ENCODE measurements at regions not wholly inside any gene's neighbourhood (a gene's known extent, or its start where the extent isn't known, plus 50 kb on each side); places are given as distances from the start of the nearest gene placed in this dataset.

GRCh38 chr1:83706354-83706938 lies 292.5 kb downstream of the TTLL7 start:
- H3K27ac Mint-ChIP-seq: no peak overlapping the region
- no peak for ATAC-seq
- POLR2A ChIA-PET: no interaction called here
- H3K4me3 Mint-ChIP-seq: no peak overlapping the region
- H3K4me1 Mint-ChIP-seq: peaks cover 15 to 18% (median 15%) of the 10 kb centered on the region in 4 donors
- DNase-seq: no peak
- peaks cover 0 to 4% (median 0%) of the 10 kb centered on the region in 9 donors for H3K9me3 Mint-ChIP-seq
- no peaks in the 10 kb centered on the region for H3K27me3 Mint-ChIP-seq
- peaks cover 0 to 6% (median 2%) of the 10 kb centered on the region in 3 donors for H3K36me3 Mint-ChIP-seq

- POLR2A ChIA-PET: no interaction called here
- ATAC-seq: no peak
- no peaks in the 10 kb centered on the region for H3K27me3 Mint-ChIP-seq
Observed at GRCh38 chr1:83705091-83705490, 293.8 kb downstream of the TTLL7 start.

GRCh38 chr1:83704350-83704749 lies 294.6 kb downstream of the TTLL7 start:
- H3K27ac Mint-ChIP-seq: no peak overlapping the region
- H3K9me3 Mint-ChIP-seq: peaks cover 0 to 5% (median 0%) of the 10 kb centered on the region in 9 donors
- H3K27me3 Mint-ChIP-seq: no peaks in the 10 kb centered on the region
- POLR2A ChIA-PET: no interaction called here
- H3K4me3 Mint-ChIP-seq: no peak overlapping the region
- peaks cover 0 to 2% (median 0%) of the 10 kb centered on the region in 3 donors for H3K36me3 Mint-ChIP-seq
- ATAC-seq (no peak), DNase-seq (no peak)
- peaks cover 22 to 29% (median 26%) of the 10 kb centered on the region in 4 donors for H3K4me1 Mint-ChIP-seq

More at GRCh38 chr1:83705091-83705490, 293.8 kb downstream of the TTLL7 start:
- H3K4me3 Mint-ChIP-seq: no peak overlapping the region
- no peak for DNase-seq
- no peaks in the 10 kb centered on the region for H3K9me3 Mint-ChIP-seq
- H3K27ac Mint-ChIP-seq: no peak overlapping the region
- peaks cover 22 to 29% (median 26%) of the 10 kb centered on the region in 4 donors for H3K4me1 Mint-ChIP-seq
- peaks cover 0 to 2% (median 0%) of the 10 kb centered on the region in 3 donors for H3K36me3 Mint-ChIP-seq

- ATAC-seq: no peak
- Mint-ChIP-seq H3K4me1 (peaks cover 22 to 29% (median 26%) of the 10 kb centered on the region in 4 donors), H3K4me3 (peak overlapping the region in 6 of 10 donors; percentile 2 to 37 (median 8)), H3K27me3 (peaks cover 0 to 1% (median under 1%) of the 10 kb centered on the region in 5 donors), H3K36me3 (peaks cover 0 to 2% (median 0%) of the 10 kb centered on the region in 3 donors), H3K9me3 (peaks cover 0 to 10% (median 0%) of the 10 kb centered on the region in 9 donors), H3K27ac (peak overlapping the region in 7 of 10 donors; percentile 33 to 95 (median 71))
- POLR2A ChIA-PET: no interaction called here
- DNase-seq: no peak
Observed at GRCh38 chr1:83702356-83702755, 296.6 kb downstream of the TTLL7 start.

GRCh38 chr1:83701355-83701754 lies 297.6 kb downstream of the TTLL7 start:
- peak in 7 of 10 donors; percentile 1 to 68 (median 38) for DNase-seq
- peak overlapping the region; percentile 60 to 95 (median 82) for H3K27ac Mint-ChIP-seq
- H3K4me3 Mint-ChIP-seq: peak overlapping the region in 8 of 10 donors; percentile 37 to 81 (median 69)
- H3K27me3 Mint-ChIP-seq: peaks cover 0 to 4% (median 2%) of the 10 kb centered on the region in 5 donors
- POLR2A ChIA-PET: interaction anchor here (1.1 kb wide), 1 partner anchor 9 kb away, joined by 4 read pairs; no protein-coding TSS in a partner anchor
- ATAC-seq: peak; percentile 88 to 92
- H3K36me3 Mint-ChIP-seq: peaks cover 0 to 2% (median 0%) of the 10 kb centered on the region in 3 donors
- H3K4me1 Mint-ChIP-seq: peaks cover 24 to 29% (median 26%) of the 10 kb centered on the region in 4 donors
- peaks cover 0 to 10% (median 0%) of the 10 kb centered on the region in 9 donors for H3K9me3 Mint-ChIP-seq

- no peak overlapping the region for H3K27ac Mint-ChIP-seq
- POLR2A ChIA-PET: no interaction called here
- H3K36me3 Mint-ChIP-seq: peaks cover 0 to 2% (median 0%) of the 10 kb centered on the region in 3 donors
- DNase-seq: no peak
- H3K4me1 Mint-ChIP-seq: peaks cover 24 to 39% (median 39%) of the 10 kb centered on the region in 4 donors
- ATAC-seq: no peak
- H3K27me3 Mint-ChIP-seq: peaks cover 0 to 4% (median 2%) of the 10 kb centered on the region in 5 donors
- no peak overlapping the region for H3K4me3 Mint-ChIP-seq
- peaks cover 0 to 10% (median 0%) of the 10 kb centered on the region in 9 donors for H3K9me3 Mint-ChIP-seq
Observed at GRCh38 chr1:83698644-83699043, 300.3 kb downstream of the TTLL7 start.

- H3K27ac Mint-ChIP-seq: no peak overlapping the region
- no peak for ATAC-seq
- peaks cover 22 to 46% (median 44%) of the 10 kb centered on the region in 4 donors for H3K4me1 Mint-ChIP-seq
- no peak overlapping the region for H3K4me3 Mint-ChIP-seq
- POLR2A ChIA-PET: interaction anchor here (0.6 kb wide), 1 partner anchor 116 kb away, joined by 3 read pairs; no protein-coding TSS in a partner anchor
- peaks cover 0 to 10% (median 0%) of the 10 kb centered on the region in 9 donors for H3K9me3 Mint-ChIP-seq
- DNase-seq: no peak
- H3K27me3 Mint-ChIP-seq: peaks cover 0 to 4% (median 2%) of the 10 kb centered on the region in 5 donors
- H3K36me3 Mint-ChIP-seq: no peaks in the 10 kb centered on the region
Observed at GRCh38 chr1:83697961-83698360, 301.0 kb downstream of the TTLL7 start.

- no peak for ATAC-seq
- Mint-ChIP-seq H3K4me1 (peaks cover 21 to 46% (median 42%) of the 10 kb centered on the region in 4 donors), H3K27ac (peak overlapping the region in 1 of 10 donors; percentile 10), H3K27me3 (peaks cover 0 to 4% (median 2%) of the 10 kb centered on the region in 5 donors), H3K36me3 (no peaks in the 10 kb centered on the region), H3K4me3 (no peak overlapping the region), H3K9me3 (peaks cover 0 to 10% (median 0%) of the 10 kb centered on the region in 9 donors)
- POLR2A ChIA-PET: no interaction called here
- DNase-seq: no peak
Observed at GRCh38 chr1:83697220-83697619, 301.7 kb downstream of the TTLL7 start.

- no peak overlapping the region for H3K27ac Mint-ChIP-seq
- no peak for ATAC-seq
Observed at GRCh38 chr1:83694449-83694848, 304.5 kb downstream of the TTLL7 start.

GRCh38 chr1:83693427-83694126 lies 305.4 kb downstream of the TTLL7 start:
- POLR2A ChIA-PET: interaction anchor here (0.7 to 1.0 kb wide), 3 partner anchors 8 to 117 kb away, joined by 4 to 7 read pairs (median 5); no protein-coding TSS in a partner anchor
- Mint-ChIP-seq H3K9me3 (peaks cover 2 to 22% (median 11%) of the 10 kb centered on the region in 9 donors), H3K4me1 (peaks cover 9 to 38% (median 28%) of the 10 kb centered on the region in 4 donors), H3K36me3 (peaks cover 0 to 9% (median 3%) of the 10 kb centered on the region in 3 donors), H3K27ac (peak overlapping the region in 8 of 10 donors; percentile 17 to 95 (median 52)), H3K27me3 (peaks cover 0 to 4% (median 2%) of the 10 kb centered on the region in 5 donors), H3K4me3 (peak overlapping the region; percentile 76 to 96 (median 90))
- ATAC-seq: no peak
- no peak for DNase-seq

More at GRCh38 chr1:83694449-83694848, 304.5 kb downstream of the TTLL7 start:
- H3K4me1 Mint-ChIP-seq: peaks cover 9 to 38% (median 28%) of the 10 kb centered on the region in 4 donors
- H3K36me3 Mint-ChIP-seq: peaks cover 0 to under 1% (median 0%) of the 10 kb centered on the region in 3 donors
- no peak for DNase-seq
- H3K27me3 Mint-ChIP-seq: peaks cover 0 to 4% (median 2%) of the 10 kb centered on the region in 5 donors
- peak overlapping the region in 3 of 10 donors; percentile 15 to 96 (median 39) for H3K4me3 Mint-ChIP-seq
- POLR2A ChIA-PET: interaction anchor here (0.7 kb wide), 1 partner anchor 117 kb away, joined by 5 read pairs; no protein-coding TSS in a partner anchor
- H3K9me3 Mint-ChIP-seq: peaks cover 0 to 15% (median 7%) of the 10 kb centered on the region in 9 donors

GRCh38 chr1:83692524-83693381 lies 306.2 kb downstream of the TTLL7 start:
- peak; percentile 82 to 83 for ATAC-seq
- Mint-ChIP-seq H3K27ac (peak overlapping the region; percentile 17 to 95 (median 68)), H3K4me3 (peak overlapping the region; percentile 76 to 96 (median 90)), H3K4me1 (peaks cover 9 to 38% (median 28%) of the 10 kb centered on the region in 4 donors), H3K27me3 (peaks cover 0 to 4% (median 2%) of the 10 kb centered on the region in 5 donors), H3K36me3 (peaks cover 0 to 10% (median 6%) of the 10 kb centered on the region in 3 donors), H3K9me3 (peaks cover 3 to 30% (median 18%) of the 10 kb centered on the region in 9 donors)
- POLR2A ChIA-PET: interaction anchor here (0.6 to 1.0 kb wide), 3 partner anchors 9 to 140 kb away, joined by 3 to 7 read pairs (median 4); no protein-coding TSS in a partner anchor
- DNase-seq: peak in 6 of 10 donors; percentile 1 to 63 (median 26)
